SK-N-SH treated with all-trans-retinoic acid at 6 μM for 48 hours (cell line): ENCODE measurements at regions not wholly inside any gene's neighbourhood (a gene's known extent, or its start where the extent isn't known, plus 50 kb on each side); places are given as distances from the start of the nearest gene placed in this dataset.

Source experiments
- ARNTL ChIP-seq: fragments of 450-650 bp; formaldehyde crosslinking; IDR thresholded peaks from 2 replicates; pipeline ENCODE4 v1.5.0; 2020; ENCODE audit warnings: low read depth, mild to moderate bottlenecking, moderate library complexity, borderline replicate concordance
- BACH2 ChIP-seq: fragments of 250-450 bp; sonication (Bioruptor Pico); IDR thresholded peaks from 2 replicates; pipeline ENCODE4 v1.9.0; 2021; ENCODE audit warnings: mild to moderate bottlenecking, borderline replicate concordance
- CREB5 ChIP-seq: fragments of 250-450 bp; sonication (Bioruptor Pico); IDR thresholded peaks from 2 replicates; pipeline ENCODE4 v1.5.1; 2020; ENCODE audit warnings: low read depth, mild to moderate bottlenecking, moderate library complexity
- ESRRG ChIP-seq: fragments of 250-450 bp; sonication (Bioruptor Pico); IDR thresholded peaks from 2 replicates; pipeline ENCODE4 v1.6.1; 2021; ENCODE audit warnings: mild to moderate bottlenecking
- PATZ1 ChIP-seq: fragments of 250-450 bp; sonication (Bioruptor Pico); IDR thresholded peaks from 2 replicates; pipeline ENCODE4 v1.8.0; 2020; ENCODE audit warnings: mild to moderate bottlenecking, moderate library complexity, borderline replicate concordance
- PPARA ChIP-seq: fragments of 250-450 bp; sonication (Bioruptor Pico); IDR thresholded peaks from 2 replicates; pipeline ENCODE4 v1.5.0; 2020; ENCODE audit warnings: mild to moderate bottlenecking, borderline replicate concordance
- RARB ChIP-seq: fragments of 250-450 bp; sonication (Bioruptor Pico); IDR thresholded peaks from 2 replicates; pipeline ENCODE4 v1.8.0; 2021; ENCODE audit warnings: mild to moderate bottlenecking, moderate library complexity
- TOX ChIP-seq: fragments of 250-450 bp; sonication (Bioruptor Pico); IDR thresholded peaks from 2 replicates; pipeline ENCODE4 v1.8.0; 2021; ENCODE audit warnings: mild to moderate bottlenecking, moderate library complexity, borderline replicate concordance
- ZFP3 ChIP-seq: fragments of 250-450 bp; sonication (Bioruptor Pico); IDR thresholded peaks from 2 replicates; pipeline ENCODE4 v1.5.0; 2020; ENCODE audit warnings: mild to moderate bottlenecking, moderate library complexity

GRCh38 chr14:53841109-53842099 is 115.2 kb downstream of the BMP4 start:
- TF ChIP-seq TOX (no peak), ZFP3 (CRISPR knock-in tag) (no peak), RARB (no peak), PATZ1 (no peak), ESRRG (CRISPR knock-in tag) (no peak), CREB5 (no peak), BACH2 (CRISPR knock-in tag) (no peak), PPARA (CRISPR knock-in tag) (no peak), ARNTL (CRISPR knock-in tag) (no peak)
